ENCODE measurements at regions not wholly inside any gene's neighbourhood (a gene's known extent, or its start where the extent isn't known, plus 50 kb on each side); places are given as distances from the start of the nearest gene placed in this dataset.

DNA sequence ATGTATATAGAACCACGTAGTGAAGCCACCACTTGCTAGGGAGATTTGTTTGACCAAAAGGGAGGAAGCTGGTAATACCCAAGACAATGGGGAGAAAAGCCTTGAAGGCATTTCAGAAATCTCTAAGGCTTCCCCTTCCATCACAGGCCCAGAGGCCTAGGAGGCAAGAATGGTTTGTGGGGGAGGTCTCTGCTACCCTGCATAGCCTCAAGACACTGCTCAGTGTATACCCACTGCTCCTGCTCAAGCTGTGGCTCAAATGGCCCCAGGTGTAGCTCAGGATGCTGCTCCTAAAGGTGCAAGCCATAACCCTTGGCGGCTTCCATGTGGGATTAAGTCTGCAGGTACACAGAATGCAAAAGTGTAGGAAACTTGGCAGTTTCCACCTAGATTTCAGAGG, 1105.8 kb downstream of the GATA3 start:
- Histone ChIP-seq H4K20me1 (ENCODE audit: insufficient read depth, low read length) (no peaks in the 10 kb centered on the region), H3F3A (ENCODE audit: insufficient read depth, low read length) (no peaks in the 10 kb centered on the region), H3K36me3 (ENCODE audit: insufficient read depth, low read length) (no peaks in the 10 kb centered on the region), H3K27me3 (ENCODE audit: insufficient read depth, low read length) (no peaks in the 10 kb centered on the region), H3K9ac (ENCODE audit: low read length) (no peak overlapping the region), H3K4me3 (ENCODE audit: low read depth, low read length, poor library complexity, severe bottlenecking) (no peak overlapping the region), H3K4me1 (ENCODE audit: insufficient read depth, low read length, severe bottlenecking) (no peaks in the 10 kb centered on the region), H3K9me3 (ENCODE audit: low read length) (no peaks in the 10 kb centered on the region), H2AFZ (ENCODE audit: low read length) (no peak overlapping the region), H3K4me2 (ENCODE audit: low read length) (no peak overlapping the region), H3K9me2 (ENCODE audit: low read depth, low read length) (no peaks in the 10 kb centered on the region), H3K27ac (ENCODE audit: low read depth, low read length, poor library complexity, severe bottlenecking) (no peak overlapping the region), H3K79me2 (ENCODE audit: insufficient read depth, low read length) (no peaks in the 10 kb centered on the region)
- no peak for TF ChIP-seq EZH2 (IDR thresholded peaks at IDR 0.05; ENCODE audit: borderline replicate concordance, low read length)
- TF ChIP-seq, protein P1, sequence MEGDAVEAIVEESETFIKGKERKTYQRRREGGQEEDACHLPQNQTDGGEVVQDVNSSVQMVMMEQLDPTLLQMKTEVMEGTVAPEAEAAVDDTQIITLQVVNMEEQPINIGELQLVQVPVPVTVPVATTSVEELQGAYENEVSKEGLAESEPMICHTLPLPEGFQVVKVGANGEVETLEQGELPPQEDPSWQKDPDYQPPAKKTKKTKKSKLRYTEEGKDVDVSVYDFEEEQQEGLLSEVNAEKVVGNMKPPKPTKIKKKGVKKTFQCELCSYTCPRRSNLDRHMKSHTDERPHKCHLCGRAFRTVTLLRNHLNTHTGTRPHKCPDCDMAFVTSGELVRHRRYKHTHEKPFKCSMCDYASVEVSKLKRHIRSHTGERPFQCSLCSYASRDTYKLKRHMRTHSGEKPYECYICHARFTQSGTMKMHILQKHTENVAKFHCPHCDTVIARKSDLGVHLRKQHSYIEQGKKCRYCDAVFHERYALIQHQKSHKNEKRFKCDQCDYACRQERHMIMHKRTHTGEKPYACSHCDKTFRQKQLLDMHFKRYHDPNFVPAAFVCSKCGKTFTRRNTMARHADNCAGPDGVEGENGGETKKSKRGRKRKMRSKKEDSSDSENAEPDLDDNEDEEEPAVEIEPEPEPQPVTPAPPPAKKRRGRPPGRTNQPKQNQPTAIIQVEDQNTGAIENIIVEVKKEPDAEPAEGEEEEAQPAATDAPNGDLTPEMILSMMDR (IDR thresholded peaks at IDR 0.05; ENCODE audit: low read length): no peak

DNA sequence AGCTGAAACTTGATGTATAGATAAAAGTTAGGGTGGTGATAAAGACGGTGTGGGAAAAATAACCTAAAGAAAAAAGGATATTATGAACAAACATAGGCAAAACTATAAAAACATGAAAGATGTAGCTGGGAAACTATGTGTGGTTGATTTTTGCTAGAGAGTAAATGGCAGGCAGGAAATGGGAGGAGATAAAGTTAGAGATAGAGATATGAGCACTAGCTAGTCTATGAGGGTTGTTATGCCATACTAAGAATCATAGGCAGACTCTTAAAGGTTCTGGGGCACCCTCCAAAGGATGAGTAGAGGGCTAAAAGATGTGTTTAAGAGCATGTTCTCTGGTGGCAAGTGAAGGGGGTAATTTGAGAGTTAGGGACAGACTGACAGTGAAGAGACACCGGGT, 1109.2 kb downstream of the GATA3 start:
- H3K4me1 ChIP-seq (ENCODE audit: insufficient read depth, low read length, severe bottlenecking): no peaks in the 10 kb centered on the region
- no peak overlapping the region for H3K27ac ChIP-seq (ENCODE audit: low read depth, low read length, poor library complexity, severe bottlenecking)
- H3K4me2 ChIP-seq (ENCODE audit: low read length): no peak overlapping the region
- H3K36me3 ChIP-seq (ENCODE audit: insufficient read depth, low read length): no peaks in the 10 kb centered on the region
- no peak for TF ChIP-seq EZH2 (IDR thresholded peaks at IDR 0.05; ENCODE audit: borderline replicate concordance, low read length)
- TF ChIP-seq, protein P1 (IDR thresholded peaks at IDR 0.05; ENCODE audit: low read length): no peak
- no peak overlapping the region for H2AFZ ChIP-seq (ENCODE audit: low read length)
- no peaks in the 10 kb centered on the region for H3K9me2 ChIP-seq (ENCODE audit: low read depth, low read length)
- no peaks in the 10 kb centered on the region for H3K27me3 ChIP-seq (ENCODE audit: insufficient read depth, low read length)
- H3K9ac ChIP-seq (ENCODE audit: low read length): no peak overlapping the region
- no peaks in the 10 kb centered on the region for H3K79me2 ChIP-seq (ENCODE audit: insufficient read depth, low read length)
- H4K20me1 ChIP-seq (ENCODE audit: insufficient read depth, low read length): no peaks in the 10 kb centered on the region
- no peaks in the 10 kb centered on the region for H3K9me3 ChIP-seq (ENCODE audit: low read length)
- no peak overlapping the region for H3K4me3 ChIP-seq (ENCODE audit: low read depth, low read length, poor library complexity, severe bottlenecking)
- H3F3A ChIP-seq (ENCODE audit: insufficient read depth, low read length): no peaks in the 10 kb centered on the region

DNA sequence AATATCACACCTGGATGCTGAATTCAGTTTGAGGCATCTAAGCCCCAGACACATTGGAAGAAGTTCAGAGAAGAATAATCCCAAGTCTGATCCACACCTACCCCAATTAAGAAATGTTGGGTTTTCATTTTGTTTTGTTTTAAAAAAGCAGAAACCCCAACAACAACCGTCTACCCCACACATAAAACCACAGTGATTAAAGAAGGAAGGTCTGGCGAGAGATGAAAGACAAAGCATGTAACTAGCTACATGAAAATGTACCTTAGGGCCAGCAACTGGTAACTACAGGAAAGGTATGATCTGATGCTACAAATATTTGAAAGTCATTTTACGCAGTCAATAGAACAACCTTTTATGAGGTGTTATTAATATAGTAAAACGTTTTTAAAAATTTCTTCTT, 1112.3 kb downstream of the GATA3 start:
- Histone ChIP-seq H3K27me3 (ENCODE audit: insufficient read depth, low read length) (no peaks in the 10 kb centered on the region), H3K9ac (ENCODE audit: low read length) (no peak overlapping the region), H3K9me3 (ENCODE audit: low read length) (no peaks in the 10 kb centered on the region), H3K4me1 (ENCODE audit: insufficient read depth, low read length, severe bottlenecking) (no peaks in the 10 kb centered on the region), H4K20me1 (ENCODE audit: insufficient read depth, low read length) (no peaks in the 10 kb centered on the region), H3K9me2 (ENCODE audit: low read depth, low read length) (no peaks in the 10 kb centered on the region), H3K4me3 (ENCODE audit: low read depth, low read length, poor library complexity, severe bottlenecking) (no peak overlapping the region), H3K27ac (ENCODE audit: low read depth, low read length, poor library complexity, severe bottlenecking) (no peak overlapping the region), H3F3A (ENCODE audit: insufficient read depth, low read length) (no peaks in the 10 kb centered on the region), H3K4me2 (ENCODE audit: low read length) (no peak overlapping the region), H2AFZ (ENCODE audit: low read length) (no peak overlapping the region), H3K36me3 (ENCODE audit: insufficient read depth, low read length) (no peaks in the 10 kb centered on the region), H3K79me2 (ENCODE audit: insufficient read depth, low read length) (no peaks in the 10 kb centered on the region)
- TF ChIP-seq, protein P1 (IDR thresholded peaks at IDR 0.05; ENCODE audit: low read length): no peak
- TF ChIP-seq EZH2 (IDR thresholded peaks at IDR 0.05; ENCODE audit: borderline replicate concordance, low read length): no peak
